IMR-90 (cell line): ENCODE measurements at regions not wholly inside any gene's neighbourhood (a gene's known extent, or its start where the extent isn't known, plus 50 kb on each side); places are given as distances from the start of the nearest gene placed in this dataset.

Experiments
- ATAC-seq: fragments of 200-7000 bp; cut with Tn5 transposase; 2 replicates; pipeline ENCODE4 v1.9.1; 2020; ENCODE audit warnings: low read depth, mild to moderate bottlenecking, moderate library complexity
- BruUV-seq: library from RNA; stranded (reverse); fragments of 400-500 nt; replicated peaks from 2 replicates; lab custom pipeline; 2021; lab: Mats Ljungman, UMichigan
- CTCF ChIA-PET: fragments of 300-600 bp; formaldehyde crosslinking; extraction: SDS; loops from one replicate; lab custom pipeline; 2021; ENCODE audit warnings: antibody characterized with exemption; lab: Yijun Ruan, JAX
- POLR2A ChIA-PET: fragments of 300-600 bp; sonication (Branson Sonifier 250); formaldehyde crosslinking; loops from one replicate; lab custom pipeline; 2022; ENCODE audit warnings: antibody characterized with exemption; ENCODE audit not compliant: unreplicated experiment; lab: Charles Lee
- DNase-seq: peaks from one replicate; pipeline ENCODE4 v3.0.0; 2013
- H2AFZ ChIP-seq: replicated peaks from 2 replicates; pipeline ENCODE3; 2013; ENCODE audit warnings: low read length, mild to moderate bottlenecking; ENCODE audit not compliant: poor library complexity
- H2AK5ac ChIP-seq: 2 replicates; pipeline ENCODE4 v1.6.1; 2013; ENCODE audit warnings: low read depth, low read length, inconsistent platforms
- H2AK9ac ChIP-seq: replicated peaks from 2 replicates; pipeline ENCODE3; 2013; ENCODE audit warnings: mild to moderate bottlenecking, low read depth, low read length, moderate library complexity; ENCODE audit not compliant: poor library complexity
- H2BK120ac ChIP-seq: 2 replicates; pipeline ENCODE4 v1.6.1; 2013; ENCODE audit warnings: low read depth, low read length, inconsistent platforms
- H2BK15ac ChIP-seq: 3 replicates; pipeline ENCODE4 v1.6.1; 2013; ENCODE audit warnings: low read depth, low read length, inconsistent platforms
- H2BK20ac ChIP-seq: 2 replicates; pipeline ENCODE4 v1.6.1; 2013; ENCODE audit warnings: low read depth, mild to moderate bottlenecking, inconsistent platforms, low read length, moderate library complexity
- H2BK5ac ChIP-seq: 2 replicates; pipeline ENCODE4 v1.6.1; 2013; ENCODE audit warnings: mild to moderate bottlenecking, low read depth, low read length, inconsistent platforms; ENCODE audit not compliant: poor library complexity, severe bottlenecking
- H3K14ac ChIP-seq: replicated peaks from 2 replicates; pipeline ENCODE4 v1.6.1; 2013; ENCODE audit warnings: low read depth, low read length, inconsistent platforms
- H3K18ac ChIP-seq: 2 replicates; pipeline ENCODE4 v1.6.1; 2013; ENCODE audit warnings: low read depth, low read length, control low read depth
- H3K23ac ChIP-seq: 2 replicates; pipeline ENCODE4 v1.6.1; 2013; ENCODE audit warnings: low read depth, low read length, inconsistent platforms
- H3K27ac ChIP-seq: 2 replicates; pipeline ENCODE4 v1.5.1; 2013; ENCODE audit warnings: mild to moderate bottlenecking, control low read depth, low read length; ENCODE audit not compliant: insufficient read depth
- H3K27me3 ChIP-seq: 2 replicates; pipeline ENCODE4 v1.6.1; 2013; ENCODE audit warnings: low read length; ENCODE audit not compliant: control insufficient read depth, insufficient read depth
- H3K36me3 ChIP-seq: 2 replicates; pipeline ENCODE4 v1.6.1; 2013; ENCODE audit warnings: low read length, mixed read lengths; ENCODE audit not compliant: control insufficient read depth, insufficient read depth
- H3K4ac ChIP-seq: 2 replicates; pipeline ENCODE4 v1.6.1; 2013; ENCODE audit warnings: low read depth, low read length, inconsistent platforms
- H3K4me1 ChIP-seq: 2 replicates; pipeline ENCODE4 v1.6.1; 2013; ENCODE audit warnings: low read length, mixed read lengths; ENCODE audit not compliant: control insufficient read depth, insufficient read depth
- H3K4me2 ChIP-seq: 2 replicates; pipeline ENCODE4 v1.6.1; 2013; ENCODE audit warnings: low read depth, mild to moderate bottlenecking, control low read depth, low read length, moderate library complexity
- H3K4me3 ChIP-seq: 2 replicates; pipeline ENCODE4 v1.5.1; 2013; ENCODE audit warnings: low read depth, mild to moderate bottlenecking, control low read depth, low read length, moderate library complexity; ENCODE audit not compliant: insufficient read depth
- H3K56ac ChIP-seq: 2 replicates; pipeline ENCODE4 v1.6.1; 2013; ENCODE audit warnings: low read length, inconsistent platforms; ENCODE audit not compliant: insufficient read depth; ENCODE audit errors: extremely low read depth
- H3K79me1 ChIP-seq, 2 experiments: 2 replicates each; pipeline ENCODE4 v1.6.1; 2013; ENCODE audit warnings: low read length in 2 of 2, inconsistent platforms in 1 of 2, low read depth in 1 of 2
- H3K9ac ChIP-seq: 2 replicates; pipeline ENCODE4 v1.6.1; 2013; ENCODE audit warnings: low read depth, low read length, control low read depth
- H3K9me1 ChIP-seq: 2 replicates; pipeline ENCODE4 v1.6.1; 2013; ENCODE audit warnings: low read length, inconsistent platforms; ENCODE audit not compliant: insufficient read depth
- H3K9me3 ChIP-seq: 2 replicates; pipeline ENCODE4 v1.6.1; 2013; ENCODE audit warnings: low read length; ENCODE audit not compliant: control insufficient read depth, insufficient read depth
- H4K20me1 ChIP-seq: 2 replicates; pipeline ENCODE4 v1.6.1; 2013; ENCODE audit warnings: low read length, inconsistent platforms; ENCODE audit not compliant: insufficient read depth
- H4K5ac ChIP-seq: 2 replicates; pipeline ENCODE4 v1.6.1; 2013; ENCODE audit warnings: mild to moderate bottlenecking, low read depth, low read length, control low read depth
- H4K8ac ChIP-seq, 2 experiments: 2 replicates each; pipeline ENCODE4 v1.6.1; 2013; ENCODE audit warnings: low read depth in 2 of 2, low read length in 2 of 2, control low read depth in 1 of 2, inconsistent platforms in 1 of 2
- H4K91ac ChIP-seq: 2 replicates; pipeline ENCODE4 v1.6.1; 2013; ENCODE audit warnings: low read depth, low read length, inconsistent platforms; ENCODE audit not compliant: insufficient read depth
- CEBPB ChIP-seq: IDR thresholded peaks from 2 replicates; pipeline ENCODE4 v1.6.1; 2012; ENCODE audit warnings: low read depth, low read length, improper control_type of control experiment
- CHD1 ChIP-seq: IDR thresholded peaks from 2 replicates; pipeline ENCODE4 v1.6.1; 2012; ENCODE audit warnings: low read depth, low read length, improper control_type of control experiment
- FOS ChIP-seq: fragments of 150-350 bp; IDR thresholded peaks from 2 replicates; pipeline ENCODE4 v1.6.1; 2016; ENCODE audit warnings: low read depth, low read length
- MAFK ChIP-seq: IDR thresholded peaks from 2 replicates; pipeline ENCODE4 v1.6.1; 2012; ENCODE audit warnings: low read depth, low read length, improper control_type of control experiment
- MAZ ChIP-seq: IDR thresholded peaks from 2 replicates; pipeline ENCODE4 v1.6.1; 2012; ENCODE audit warnings: low read depth, mild to moderate bottlenecking, low read length, improper control_type of control experiment, moderate library complexity, borderline replicate concordance
- POLR2A ChIP-seq: IDR thresholded peaks from 2 replicates; pipeline ENCODE4 v1.6.1; 2012; ENCODE audit warnings: mild to moderate bottlenecking, low read depth, low read length
- RAD21 ChIP-seq: IDR thresholded peaks from 2 replicates; pipeline ENCODE4 v1.6.1; 2012; ENCODE audit warnings: low read length, improper control_type of control experiment
- RCOR1 ChIP-seq: IDR thresholded peaks from 2 replicates; pipeline ENCODE4 v1.6.1; 2012; ENCODE audit warnings: mild to moderate bottlenecking, low read length, improper control_type of control experiment; ENCODE audit not compliant: insufficient replicate concordance
- RFX5 ChIP-seq: IDR thresholded peaks from 2 replicates; pipeline ENCODE4 v1.8.0; 2012; ENCODE audit warnings: low read depth, mild to moderate bottlenecking, low read length, moderate library complexity
- SMC3 ChIP-seq: fragments of 150-350 bp; IDR thresholded peaks from 2 replicates; pipeline ENCODE4 v1.6.1; 2016; ENCODE audit warnings: low read depth, mild to moderate bottlenecking, antibody characterized with exemption, low read length, moderate library complexity
- WGBS, 2 experiments: methylation state at CpG; one replicate each; pipeline versions ENCODE4 v1.1.5 to v1.1.7; 2013; ENCODE audit warnings: missing lambda C conversion rate in 2 of 2; ENCODE audit not compliant: insufficient read length in 1 of 2; ENCODE audit errors: extremely low coverage in 2 of 2; 5-methylcytosine and 5-hydroxymethylcytosine counted together
- dilution Hi-C: fragments of 300-500 bp; cut with HindIII; formaldehyde crosslinking; loops from one replicate; pipeline ENCODE4 v1.14.3; 2018; ENCODE audit warnings: low sequenced_read_pairs; ENCODE audit not compliant: unreplicated experiment
- in situ Hi-C: fragments of 300-500 bp; cut with MboI; formaldehyde crosslinking; loops from 3 replicates; pipeline ENCODE4 v1.14.3; 2019; ENCODE audit warnings: low sequenced_read_pairs, inconsistent platforms, mixed read lengths
- intact Hi-C: fragments of 100-400 bp; cut with micrococcal nuclease; formaldehyde crosslinking; loops from 2 replicates; pipeline ENCODE4 v1.10.0; 2022
- TF ChIP-seq, protein P1 (sequence below): conservative IDR thresholded peaks from 2 replicates; pipeline ENCODE4 v1.5.1; 2012; ENCODE audit warnings: mild to moderate bottlenecking, low read depth, low read length, improper control_type of control experiment
- TF ChIP-seq, protein P2 (sequence below): fragments of 150-350 bp; IDR thresholded peaks from 2 replicates; pipeline ENCODE4 v1.6.1; 2016; ENCODE audit warnings: low read depth, mild to moderate bottlenecking, low read length, moderate library complexity, borderline replicate concordance

DNA sequence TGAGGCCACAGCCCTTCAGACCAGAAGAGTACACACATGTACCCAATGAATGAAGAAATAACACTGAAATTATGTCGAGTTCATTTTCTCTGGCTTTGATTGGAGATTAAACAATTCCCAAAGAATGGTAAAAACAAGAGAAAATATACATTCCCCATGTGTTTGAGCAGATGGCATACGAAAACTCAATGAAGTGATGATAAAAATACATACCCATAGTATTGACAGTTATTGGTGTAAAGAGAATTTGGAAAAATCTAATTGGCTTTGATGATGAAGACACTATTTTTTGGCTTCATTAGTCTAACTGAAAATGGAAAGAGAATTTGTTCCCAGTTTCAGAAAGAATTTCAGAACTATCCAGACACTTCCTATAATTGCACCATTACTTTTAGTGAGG is 76.6 kb upstream of the SNRPB2 start:
- Histone ChIP-seq H2BK120ac (no peak overlapping the region), H4K20me1 (no peaks in the 10 kb centered on the region), H4K91ac (no peak overlapping the region), H3K36me3 (no peaks in the 10 kb centered on the region), H2AK5ac (no peak overlapping the region), H3K4me1 (no peaks in the 10 kb centered on the region), H3K27ac (no peak overlapping the region), H3K4me2 (no peak overlapping the region), H3K9me1 (no peaks in the 10 kb centered on the region), H2BK5ac (no peak overlapping the region), H2AFZ (no peak overlapping the region), H3K4ac (no peak overlapping the region), H4K5ac (no peak overlapping the region), H3K9me3 (no peaks in the 10 kb centered on the region), H3K27me3 (no peaks in the 10 kb centered on the region), H3K4me3 (no peak overlapping the region), H3K18ac (no peak overlapping the region), H2AK9ac (no peak overlapping the region), H3K9ac (no peak overlapping the region), H3K23ac (no peak overlapping the region), H3K56ac (no peak overlapping the region), H3K14ac (no peak overlapping the region), H3K79me1 (no peaks in the 10 kb centered on the region), H4K8ac (no peak overlapping the region), H2BK20ac (no peak overlapping the region), H2BK15ac (no peak overlapping the region)
- dilution Hi-C loops, result no loop called here
- DNase-seq (no peak), ATAC-seq (no peak)
- no CpG with 5 or more reads among the region's 2 CpGs for WGBS, 2 experiments
- ChIA-PET CTCF (no interaction called here), POLR2A (no interaction called here)
- BruUV-seq, result no TSS peak
- in situ Hi-C loops, result no loop called here
- TF ChIP-seq CEBPB (no peak), MAZ (no peak), FOS (no peak), RFX5 (no peak), CHD1 (no peak), RAD21 (no peak), MAFK (no peak), POLR2A (no peak), RCOR1 (no peak), SMC3 (no peak)
- TF ChIP-seq, protein P1, sequence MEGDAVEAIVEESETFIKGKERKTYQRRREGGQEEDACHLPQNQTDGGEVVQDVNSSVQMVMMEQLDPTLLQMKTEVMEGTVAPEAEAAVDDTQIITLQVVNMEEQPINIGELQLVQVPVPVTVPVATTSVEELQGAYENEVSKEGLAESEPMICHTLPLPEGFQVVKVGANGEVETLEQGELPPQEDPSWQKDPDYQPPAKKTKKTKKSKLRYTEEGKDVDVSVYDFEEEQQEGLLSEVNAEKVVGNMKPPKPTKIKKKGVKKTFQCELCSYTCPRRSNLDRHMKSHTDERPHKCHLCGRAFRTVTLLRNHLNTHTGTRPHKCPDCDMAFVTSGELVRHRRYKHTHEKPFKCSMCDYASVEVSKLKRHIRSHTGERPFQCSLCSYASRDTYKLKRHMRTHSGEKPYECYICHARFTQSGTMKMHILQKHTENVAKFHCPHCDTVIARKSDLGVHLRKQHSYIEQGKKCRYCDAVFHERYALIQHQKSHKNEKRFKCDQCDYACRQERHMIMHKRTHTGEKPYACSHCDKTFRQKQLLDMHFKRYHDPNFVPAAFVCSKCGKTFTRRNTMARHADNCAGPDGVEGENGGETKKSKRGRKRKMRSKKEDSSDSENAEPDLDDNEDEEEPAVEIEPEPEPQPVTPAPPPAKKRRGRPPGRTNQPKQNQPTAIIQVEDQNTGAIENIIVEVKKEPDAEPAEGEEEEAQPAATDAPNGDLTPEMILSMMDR, result no peak
- TF ChIP-seq, protein P2, sequence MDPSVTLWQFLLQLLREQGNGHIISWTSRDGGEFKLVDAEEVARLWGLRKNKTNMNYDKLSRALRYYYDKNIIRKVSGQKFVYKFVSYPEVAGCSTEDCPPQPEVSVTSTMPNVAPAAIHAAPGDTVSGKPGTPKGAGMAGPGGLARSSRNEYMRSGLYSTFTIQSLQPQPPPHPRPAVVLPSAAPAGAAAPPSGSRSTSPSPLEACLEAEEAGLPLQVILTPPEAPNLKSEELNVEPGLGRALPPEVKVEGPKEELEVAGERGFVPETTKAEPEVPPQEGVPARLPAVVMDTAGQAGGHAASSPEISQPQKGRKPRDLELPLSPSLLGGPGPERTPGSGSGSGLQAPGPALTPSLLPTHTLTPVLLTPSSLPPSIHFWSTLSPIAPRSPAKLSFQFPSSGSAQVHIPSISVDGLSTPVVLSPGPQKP, result no peak
- intact Hi-C loops, result no loop called here
